WI38 (cell line): ENCODE measurements at regions not wholly inside any gene's neighbourhood (a gene's known extent, or its start where the extent isn't known, plus 50 kb on each side); places are given as distances from the start of the nearest gene placed in this dataset.

Experiments
- H3K4me3 ChIP-seq: 2 replicates; pipeline ENCODE4 v1.5.1; 2011; ENCODE audit warnings: low read depth, mild to moderate bottlenecking, control low read depth, low read length
- TF ChIP-seq, protein P1 (sequence below): IDR thresholded peaks from 2 replicates; pipeline ENCODE4 v1.5.1; 2012; ENCODE audit warnings: low read depth, mild to moderate bottlenecking, control low read depth, low read length

- TF ChIP-seq, protein P1, sequence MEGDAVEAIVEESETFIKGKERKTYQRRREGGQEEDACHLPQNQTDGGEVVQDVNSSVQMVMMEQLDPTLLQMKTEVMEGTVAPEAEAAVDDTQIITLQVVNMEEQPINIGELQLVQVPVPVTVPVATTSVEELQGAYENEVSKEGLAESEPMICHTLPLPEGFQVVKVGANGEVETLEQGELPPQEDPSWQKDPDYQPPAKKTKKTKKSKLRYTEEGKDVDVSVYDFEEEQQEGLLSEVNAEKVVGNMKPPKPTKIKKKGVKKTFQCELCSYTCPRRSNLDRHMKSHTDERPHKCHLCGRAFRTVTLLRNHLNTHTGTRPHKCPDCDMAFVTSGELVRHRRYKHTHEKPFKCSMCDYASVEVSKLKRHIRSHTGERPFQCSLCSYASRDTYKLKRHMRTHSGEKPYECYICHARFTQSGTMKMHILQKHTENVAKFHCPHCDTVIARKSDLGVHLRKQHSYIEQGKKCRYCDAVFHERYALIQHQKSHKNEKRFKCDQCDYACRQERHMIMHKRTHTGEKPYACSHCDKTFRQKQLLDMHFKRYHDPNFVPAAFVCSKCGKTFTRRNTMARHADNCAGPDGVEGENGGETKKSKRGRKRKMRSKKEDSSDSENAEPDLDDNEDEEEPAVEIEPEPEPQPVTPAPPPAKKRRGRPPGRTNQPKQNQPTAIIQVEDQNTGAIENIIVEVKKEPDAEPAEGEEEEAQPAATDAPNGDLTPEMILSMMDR = no peak
- no peak overlapping the region for H3K4me3 ChIP-seq
These were observed 78.9 kb upstream of the CAMK1G start for GRCh38 chr1:209504571-209504970.

DNA sequence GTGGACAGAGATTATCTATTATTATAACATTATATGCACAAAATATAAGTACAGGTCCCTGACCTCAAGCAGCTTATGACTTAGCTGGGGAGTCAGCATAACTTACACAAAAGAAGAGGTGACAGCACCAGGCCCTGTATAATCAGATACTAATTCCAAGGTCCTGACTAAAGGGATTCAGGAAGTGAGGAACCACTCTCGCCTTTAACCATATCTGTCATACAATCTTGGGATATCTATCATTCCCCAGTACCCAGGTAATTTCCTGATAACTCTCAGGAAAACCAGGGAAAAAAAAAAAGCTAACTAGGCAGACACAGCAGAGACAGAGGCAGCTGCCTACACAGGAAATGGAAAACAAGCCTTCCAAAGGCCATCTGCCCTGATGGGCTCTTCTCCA lies 78.5 kb upstream of the CAMK1G start:
- TF ChIP-seq, protein P1 = no peak
- H3K4me3 ChIP-seq = no peak overlapping the region

DNA sequence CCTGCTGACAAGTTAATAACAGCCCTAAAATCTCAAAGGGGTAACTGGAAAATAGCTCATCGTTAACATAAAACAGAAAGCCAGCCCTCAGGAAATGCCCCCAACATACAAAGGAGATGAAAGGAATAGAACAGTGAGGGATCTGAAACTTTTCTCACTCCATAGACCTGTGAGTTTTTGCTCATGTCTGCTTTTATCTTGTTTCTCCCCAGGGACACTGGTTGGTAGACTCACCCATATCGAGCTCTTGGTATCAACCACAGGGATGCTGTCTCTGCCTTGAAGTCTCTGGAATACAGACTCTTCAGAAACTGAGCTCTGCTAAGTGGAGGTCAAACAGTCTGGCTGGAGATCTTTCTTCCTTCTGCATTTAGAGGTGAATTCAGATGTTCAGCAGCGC lies 77.4 kb upstream of the CAMK1G start:
- TF ChIP-seq, protein P1 = no peak

DNA sequence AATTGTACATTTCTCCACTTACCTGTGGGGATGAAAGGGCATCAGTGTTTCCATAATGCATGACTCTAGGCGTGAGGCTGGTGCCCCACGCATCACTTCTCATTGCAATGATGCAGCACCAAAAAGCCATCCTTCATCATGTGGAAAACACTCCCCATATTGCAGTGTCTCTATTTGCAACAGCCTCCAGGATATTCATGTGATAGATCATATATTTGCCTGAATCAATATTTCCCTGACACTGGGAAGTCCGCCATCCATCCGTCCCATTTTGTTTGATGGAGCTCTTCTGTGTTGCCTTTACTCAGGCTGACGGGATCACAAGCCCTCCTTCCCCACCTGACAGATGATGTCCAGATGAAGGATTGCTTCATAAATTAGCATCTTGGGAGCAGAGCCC lies 74.5 kb upstream of the CAMK1G start:
- H3K4me3 ChIP-seq = no peak overlapping the region
- TF ChIP-seq, protein P1 = no peak

More for the DNA sequence above, 77.4 kb upstream of the CAMK1G start:
- no peak overlapping the region for H3K4me3 ChIP-seq

- H3K4me3 ChIP-seq = no peak overlapping the region
- TF ChIP-seq, protein P1 = no peak
These were observed 73.5 kb upstream of the CAMK1G start for GRCh38 chr1:209510063-209510462.

- TF ChIP-seq, protein P1 = no peak
- H3K4me3 ChIP-seq = no peak overlapping the region
These were observed 72.3 kb upstream of the CAMK1G start for GRCh38 chr1:209511169-209511568.

GRCh38 chr1:209512821-209513220 lies 70.7 kb upstream of the CAMK1G start:
- no peak overlapping the region for H3K4me3 ChIP-seq
- TF ChIP-seq, protein P1 = no peak
